Choroid plexus epithelial cell (primary cell): ENCODE measurements at regions not wholly inside any gene's neighbourhood (a gene's known extent, or its start where the extent isn't known, plus 50 kb on each side); places are given as distances from the start of the nearest gene placed in this dataset.
A peak's percentile ranks its signal among the peaks of the same experiment; 100 is the strongest.
"Not testable (repeated sequence)": the region's sequence is repeated elsewhere in the genome, so short reads cannot be mapped to it uniquely, and the experiment has no call there.

ENCODE experiments used
- DNase-seq: peaks from one replicate; pipeline ENCODE4 v3.0.0-alpha.2; 2010; ENCODE audit warnings: low read depth
- H3K4me3 ChIP-seq: 2 replicates; pipeline ENCODE4 v1.5.1; 2011; ENCODE audit warnings: low read depth, mild to moderate bottlenecking, control low read depth, low read length, moderate library complexity
- CTCF ChIP-seq: conservative IDR thresholded peaks from 2 replicates; pipeline ENCODE4 v1.5.1; 2011; ENCODE audit warnings: low read depth, mild to moderate bottlenecking, control low read depth, inconsistent platforms, low read length, moderate library complexity

- no peak for DNase-seq
- no peak overlapping the region for H3K4me3 ChIP-seq
- no peak for TF ChIP-seq CTCF
These were observed 2641.1 kb upstream of the DEFB115 start for GRCh38 chr20:28616354-28616753.

GRCh38 chr20:28619956-28620651 lies 2637.4 kb upstream of the DEFB115 start:
- not testable (repeated sequence) for DNase-seq, H3K4me3 ChIP-seq

- peak; percentile 17 for TF ChIP-seq CTCF
- H3K4me3 ChIP-seq, DNase-seq: not testable (repeated sequence)
These were observed 2632.4 kb upstream of the DEFB115 start for GRCh38 chr20:28625112-28625511.

GRCh38 chr20:28640831-28641230 lies 2616.6 kb upstream of the DEFB115 start:
- not testable (repeated sequence) for H3K4me3 ChIP-seq, DNase-seq
